Testis (tissue), 2 donors: ENCODE measurements at regions not wholly inside any gene's neighbourhood (a gene's known extent, or its start where the extent isn't known, plus 50 kb on each side); places are given as distances from the start of the nearest gene placed in this dataset.

Experiments
- CTCF ChIP-seq, 3 experiments: fragments of 450-650 bp in 2 of 3; fragments of 200-600 bp in 1 of 3; sonication (generic) in 1 of 3; IDR thresholded peaks; one replicate each; pipeline ENCODE4 v1.5.1; 2016 to 2019; ENCODE audit warnings: antibody characterized with exemption in 3 of 3, mild to moderate bottlenecking in 2 of 3, moderate library complexity in 1 of 3
- POLR2A ChIP-seq: fragments of 450-650 bp; IDR thresholded peaks from one replicate; pipeline ENCODE4 v1.6.1; 2017; ENCODE audit warnings: antibody characterized with exemption, mild to moderate bottlenecking, moderate library complexity

GRCh38 chr1:219367496-219367895 is 193.8 kb downstream of the LYPLAL1 start:
- TF ChIP-seq CTCF (IDR thresholded peaks at IDR 0.05) (no peak), POLR2A (no peak)
